NCI-H187 treated with DMSO at 0.1 percent for 48 hours (cell line): ENCODE measurements at regions not wholly inside any gene's neighbourhood (a gene's known extent, or its start where the extent isn't known, plus 50 kb on each side); places are given as distances from the start of the nearest gene placed in this dataset.

Experiments
- DNase-seq: peaks from one replicate; lab custom pipeline; 2025; lab: John Stamatoyannopoulos, UW

DNA sequence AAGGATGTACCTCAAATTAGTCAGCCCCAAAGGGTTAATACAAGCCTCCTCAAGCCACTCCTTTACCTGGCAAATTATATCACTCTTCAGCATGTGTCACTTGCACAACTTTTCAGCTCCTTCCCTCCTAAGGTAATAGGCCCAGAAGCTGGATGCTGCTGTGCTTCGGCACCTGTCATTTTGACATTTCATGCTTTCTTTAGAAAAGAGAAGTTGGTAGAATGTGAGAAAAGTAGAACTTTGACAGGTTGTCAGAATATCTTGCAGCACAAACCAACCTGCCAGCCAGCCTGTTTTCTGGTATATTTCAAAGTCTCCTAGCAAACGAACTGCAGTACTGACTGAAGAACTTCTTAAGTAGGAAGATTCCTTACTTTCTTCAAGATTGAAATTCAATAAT, 2136.9 kb downstream of the MAT2B start:
- no peak for DNase-seq

GRCh38 chr5:165665735-165666400, 2160.4 kb downstream of the MAT2B start:
- DNase-seq, result no peak

DNA sequence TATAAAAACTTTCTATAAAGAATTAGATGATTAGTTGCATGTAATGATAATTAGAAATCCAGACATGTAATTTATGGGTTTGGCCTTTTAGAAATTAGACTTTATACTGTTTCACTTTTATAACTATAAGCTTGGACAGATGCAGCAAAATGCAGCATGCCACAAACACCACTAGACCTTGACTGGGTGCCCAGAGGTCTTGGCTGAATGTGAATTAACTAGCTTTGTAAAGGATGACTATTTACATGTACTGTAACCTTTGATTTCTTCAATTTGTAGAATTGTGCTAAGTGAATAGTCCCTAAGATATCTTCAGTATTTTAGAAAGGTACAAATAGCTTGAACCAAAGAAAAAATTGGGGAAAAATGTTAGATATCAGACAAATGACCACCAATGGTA, 2168.1 kb downstream of the MAT2B start:
- no peak for DNase-seq

GRCh38 chr5:165695796-165696195, 2190.4 kb downstream of the MAT2B start:
- DNase-seq, result no peak

GRCh38 chr5:165705960-165706359, 2200.5 kb downstream of the MAT2B start:
- DNase-seq, result no peak

- no peak for DNase-seq
Measured at GRCh38 chr5:165712011-165712410, 2206.6 kb downstream of the MAT2B start.

DNA sequence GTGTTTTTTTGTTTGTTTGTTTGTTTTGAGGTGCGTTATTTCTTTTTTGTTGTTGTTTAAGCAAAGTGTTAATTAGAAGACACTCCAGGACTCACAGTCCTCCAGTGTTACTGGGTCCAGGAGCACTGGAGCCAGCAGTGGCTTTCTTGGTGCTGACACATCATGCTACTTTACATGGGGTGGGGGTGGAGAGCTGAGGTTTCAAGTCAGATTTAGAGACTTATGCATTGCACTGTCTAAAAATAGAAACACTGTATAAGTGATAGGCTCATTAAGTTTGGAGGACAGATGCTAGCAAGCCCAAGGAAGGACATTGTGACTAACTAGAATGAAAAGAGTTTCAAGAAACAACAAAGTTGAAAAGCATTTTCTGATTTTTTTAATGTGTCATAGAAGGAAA, 2209.2 kb downstream of the MAT2B start:
- no peak for DNase-seq

DNA sequence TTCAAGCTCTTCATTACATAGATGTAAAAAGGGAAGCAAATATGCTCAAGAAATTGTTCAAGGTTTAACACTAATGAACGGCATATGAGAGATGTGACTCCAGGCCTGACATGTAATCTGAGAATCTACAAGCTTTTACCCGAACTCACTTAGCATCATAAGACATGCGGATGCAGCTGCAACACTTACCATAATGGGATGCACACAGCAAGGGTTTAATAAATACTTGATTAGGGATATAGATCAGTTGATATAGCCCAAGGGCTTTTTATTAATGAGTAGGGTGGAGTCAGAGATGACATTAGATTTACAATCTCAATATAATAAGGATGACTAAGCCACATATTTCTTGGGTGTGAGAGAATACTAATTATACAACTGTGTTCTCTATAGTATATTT, 2215.5 kb downstream of the MAT2B start:
- no peak for DNase-seq

DNA sequence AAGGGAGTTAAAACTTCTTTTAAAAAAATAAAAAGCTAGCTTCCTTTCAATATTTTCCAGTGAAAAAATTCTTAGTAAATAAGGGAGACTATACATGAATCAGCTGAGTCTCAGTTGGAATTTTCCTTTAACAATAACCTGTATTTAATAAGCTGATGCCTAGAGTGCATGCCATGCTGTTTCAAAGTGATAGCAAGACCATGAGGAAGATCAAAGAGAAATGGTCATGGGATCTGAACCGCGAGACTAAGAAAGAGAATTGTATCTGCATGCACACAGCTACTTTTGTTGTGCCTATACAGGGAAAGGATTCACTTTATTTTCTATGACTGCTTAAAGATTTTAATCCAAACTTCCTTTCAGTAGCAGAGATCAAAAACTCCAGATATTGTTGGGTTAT, 2217.0 kb downstream of the MAT2B start:
- DNase-seq, result no peak

DNA sequence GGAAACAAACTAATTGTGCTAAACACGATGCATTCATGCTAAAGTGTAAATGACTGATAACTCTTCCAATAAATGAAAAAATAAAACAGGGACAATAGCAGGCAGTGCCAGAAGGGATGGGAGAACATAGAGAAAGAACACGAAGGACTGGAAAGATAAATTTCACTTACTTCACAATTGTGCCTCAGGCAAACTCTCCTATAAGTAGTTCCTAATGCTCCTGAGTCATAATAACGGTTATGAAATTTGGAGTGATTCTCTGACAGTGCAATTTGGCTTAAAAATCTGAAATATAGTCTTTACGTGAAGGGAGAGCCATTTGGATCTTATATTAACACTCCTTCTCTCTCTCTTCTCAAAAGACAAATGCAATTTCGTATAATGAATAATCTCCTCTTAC, 2218.5 kb downstream of the MAT2B start:
- DNase-seq, result no peak

DNA sequence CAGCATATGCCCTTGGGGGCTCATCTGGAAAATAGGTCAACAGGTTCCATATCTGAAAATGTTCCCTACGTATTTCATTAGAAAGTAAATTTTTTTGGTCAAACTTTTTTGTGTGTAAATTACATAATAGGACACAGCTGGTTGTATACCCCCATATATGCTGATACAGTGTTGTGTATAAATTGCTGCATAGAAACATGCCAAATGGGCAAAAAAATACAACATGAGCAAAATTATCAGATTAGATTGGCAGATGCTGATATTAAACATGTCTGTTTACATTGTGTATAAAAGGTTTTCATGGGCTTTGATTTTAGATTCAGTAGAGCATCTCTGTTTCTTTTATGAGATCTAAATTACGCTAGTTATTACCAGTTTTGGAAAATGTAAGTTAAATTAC, 2223.0 kb downstream of the MAT2B start:
- DNase-seq, result no peak

DNA sequence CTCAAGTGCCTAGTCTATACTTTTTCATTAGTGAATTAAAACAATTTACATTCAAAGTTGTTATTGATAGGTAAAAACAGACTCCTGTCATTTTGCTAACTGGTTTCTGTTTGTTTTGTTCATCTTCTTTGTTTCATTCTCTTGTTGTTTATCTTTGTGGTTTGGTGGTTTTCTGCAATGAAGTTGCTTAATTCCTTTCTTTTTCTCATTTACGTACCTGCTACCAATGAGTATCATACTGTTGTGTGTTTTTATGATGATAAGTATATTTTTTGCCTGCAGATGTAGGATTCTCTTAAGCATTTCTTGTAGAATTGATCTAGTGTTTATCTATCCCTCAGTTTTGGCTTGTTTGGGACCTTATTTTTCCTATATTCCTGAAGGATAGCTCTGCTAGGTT, 2230.0 kb downstream of the MAT2B start:
- no peak for DNase-seq

GRCh38 chr5:165739079-165739741, 2233.8 kb downstream of the MAT2B start:
- no peak for DNase-seq

DNA sequence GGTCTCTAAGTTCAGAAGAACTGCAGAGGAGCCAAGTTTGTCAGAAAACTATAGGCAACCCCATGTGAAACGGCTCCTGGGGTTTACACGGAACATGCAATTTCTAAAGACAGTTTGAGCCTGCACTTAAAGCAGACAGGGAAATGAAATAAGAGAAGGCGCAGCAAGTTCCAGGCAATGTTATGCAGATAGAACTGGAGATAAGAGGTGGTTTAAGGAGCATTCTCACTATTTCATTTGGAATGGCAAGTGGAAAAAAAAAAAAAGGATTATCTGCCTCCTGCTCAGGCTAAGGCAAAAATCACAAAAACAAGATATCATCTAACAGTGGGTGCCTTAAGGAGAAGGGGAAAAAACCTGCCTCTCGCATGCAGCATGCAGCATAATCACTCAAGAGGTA, 2252.4 kb downstream of the MAT2B start:
- DNase-seq, result no peak

- no peak for DNase-seq
Measured at GRCh38 chr5:165775111-165775510, 2269.7 kb downstream of the MAT2B start.

DNA sequence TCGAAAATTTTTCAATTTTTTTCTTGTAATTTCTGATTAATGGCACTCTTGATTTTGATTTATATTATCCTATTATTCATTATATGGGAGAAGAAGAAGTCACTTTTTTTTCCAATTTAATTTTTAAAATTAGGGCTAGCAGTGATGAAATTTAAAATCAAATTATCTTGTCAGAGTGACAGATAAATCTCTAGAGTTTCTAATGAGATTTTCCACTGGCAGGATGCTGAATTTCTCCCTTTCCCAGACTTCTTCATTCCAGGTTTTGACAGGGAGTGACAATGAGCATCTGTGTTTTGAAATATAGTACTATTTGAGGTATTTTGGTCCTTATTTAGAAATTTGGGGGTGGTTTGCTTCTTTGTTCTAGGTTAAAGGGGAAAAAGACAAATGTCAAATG, 2274.1 kb downstream of the MAT2B start:
- DNase-seq, result no peak

DNA sequence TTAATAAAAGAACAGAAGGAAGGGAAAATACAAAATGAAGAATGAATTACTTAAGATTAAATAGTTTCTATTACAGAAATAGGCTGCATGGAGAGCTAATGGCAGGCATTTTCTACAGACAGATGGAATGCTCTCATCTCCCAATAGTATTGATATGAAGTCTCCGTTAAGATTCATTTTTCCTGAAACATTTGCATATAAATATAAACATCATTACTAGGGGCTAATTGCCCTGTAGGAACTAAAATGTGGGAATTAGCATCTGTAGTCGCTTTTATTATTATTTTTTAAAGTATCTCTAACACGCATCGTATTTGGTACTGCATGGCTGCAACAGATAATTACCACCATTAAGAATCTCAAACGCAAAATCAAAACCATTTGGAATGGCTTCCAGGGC, 2275.5 kb downstream of the MAT2B start:
- DNase-seq, result no peak

GRCh38 chr5:165781738-165782137, 2276.3 kb downstream of the MAT2B start:
- DNase-seq, result no peak

GRCh38 chr5:165783024-165783423, 2277.6 kb downstream of the MAT2B start:
- DNase-seq, result no peak

DNA sequence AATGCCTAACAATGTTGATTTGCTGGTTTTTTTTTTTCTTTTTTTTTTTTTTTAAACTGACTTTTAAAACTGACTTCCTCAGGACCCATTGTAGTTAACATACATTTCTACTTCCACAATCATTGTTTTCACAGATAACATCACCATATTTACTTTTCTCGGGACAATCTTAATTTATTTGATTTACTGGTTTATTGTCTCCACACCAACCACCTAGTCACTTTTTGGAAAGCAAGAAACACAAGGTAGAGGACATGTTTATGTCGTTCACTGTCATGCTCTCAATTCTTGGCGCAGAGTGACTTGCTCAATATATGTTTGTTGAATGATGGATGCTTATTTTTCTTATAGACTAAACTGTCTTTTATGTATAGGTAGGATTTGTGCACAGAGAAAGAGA, 2280.7 kb downstream of the MAT2B start:
- DNase-seq, result no peak

GRCh38 chr5:165795073-165795472, 2289.7 kb downstream of the MAT2B start:
- DNase-seq, result no peak

- no peak for DNase-seq
Measured at GRCh38 chr5:165805756-165806155, 2300.3 kb downstream of the MAT2B start.

GRCh38 chr5:165808335-165808734, 2302.9 kb downstream of the MAT2B start:
- no peak for DNase-seq

GRCh38 chr5:165809914-165810313, 2304.5 kb downstream of the MAT2B start:
- DNase-seq, result no peak
